ENCODE measurements at regions not wholly inside any gene's neighbourhood (a gene's known extent, or its start where the extent isn't known, plus 50 kb on each side); places are given as distances from the start of the nearest gene placed in this dataset.
"Not testable (repeated sequence)": the region's sequence is repeated elsewhere in the genome, so short reads cannot be mapped to it uniquely, and the experiment has no call there.

DNA sequence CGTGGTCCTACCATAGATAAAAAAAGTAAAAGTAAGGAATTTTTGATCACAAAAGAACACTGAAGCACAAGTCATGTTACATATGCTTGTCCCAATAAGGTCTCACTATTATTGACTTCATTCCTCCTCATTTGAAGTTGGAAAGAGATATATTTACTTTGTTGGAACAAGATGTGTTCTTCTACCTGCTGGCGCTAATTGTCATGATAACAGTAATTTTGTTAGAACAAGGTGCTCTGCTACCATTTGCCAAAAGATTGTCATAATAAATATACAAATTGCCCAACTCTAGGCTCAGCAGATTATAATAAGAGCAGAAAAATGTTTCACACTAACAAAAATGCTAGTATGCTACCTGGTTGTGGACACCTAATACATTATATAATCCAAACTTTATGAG lies 77.0 kb downstream of the CCDC74A start:
- intact Hi-C loops (cut with DNase I); H3K9me3 ChIP-seq; H3K4me1 ChIP-seq (replicated peaks); H3K36me3 ChIP-seq; H3K4me3 ChIP-seq; DNase-seq (ENCODE audit: low spot score); H3K27me3 ChIP-seq (replicated peaks; ENCODE audit: insufficient read depth): not testable (repeated sequence)
- 53% methylated on average over 2 of the region's 2 CpGs for WGBS
- TF ChIP-seq POLR2AphosphoS5 (IDR thresholded peaks at IDR 0.05): peak; percentile 60
- peak overlapping the region in 1 of 2 donors; percentile 66 for H3K27ac ChIP-seq

DNA sequence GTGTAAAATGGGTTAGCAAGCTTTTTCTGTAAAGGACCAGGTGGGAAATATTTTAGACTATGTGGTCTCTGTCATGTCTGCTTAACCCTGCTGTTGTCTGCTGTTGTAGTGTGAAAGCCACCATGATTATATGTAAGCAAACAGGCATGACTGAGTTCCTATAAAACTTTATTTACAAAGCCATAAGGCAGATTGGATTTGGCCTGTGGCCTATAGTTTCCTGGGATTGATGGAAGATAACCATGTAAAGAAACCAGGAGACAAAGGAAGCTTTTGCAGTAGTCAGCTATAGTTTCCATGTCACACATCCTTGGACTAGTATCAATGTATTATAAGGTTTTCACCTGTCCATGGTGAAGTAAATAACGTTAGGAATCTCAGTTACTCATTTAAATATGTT lies 78.7 kb downstream of the CCDC74A start:
- H3K36me3 ChIP-seq; H3K9me3 ChIP-seq; DNase-seq (ENCODE audit: low spot score); H3K27ac ChIP-seq; H3K27me3 ChIP-seq (replicated peaks; ENCODE audit: insufficient read depth); H3K4me1 ChIP-seq (replicated peaks); H3K4me3 ChIP-seq; intact Hi-C loops (cut with DNase I): not testable (repeated sequence)
- 27% methylated on average over 1 of the region's 1 CpG for WGBS

DNA sequence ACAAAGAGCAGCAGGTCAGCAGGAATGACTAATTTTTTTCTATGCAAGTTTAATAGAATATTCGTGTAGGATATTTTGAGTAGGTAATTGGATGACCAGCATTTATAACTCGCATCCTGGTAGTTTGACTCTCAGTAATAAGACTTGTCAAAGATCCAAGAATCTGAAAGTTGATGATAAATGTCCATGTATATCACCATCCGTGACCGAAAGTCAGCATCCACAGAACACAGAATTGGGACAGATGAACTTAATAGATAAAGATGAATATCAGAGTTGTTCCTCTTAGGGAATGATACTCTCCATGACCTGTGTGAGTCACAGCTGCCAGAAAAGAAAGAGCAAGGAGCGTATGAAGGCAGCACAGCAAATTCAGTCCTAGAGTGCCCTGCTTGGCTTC lies 79.4 kb downstream of the CCDC74A start:
- H3K4me3 ChIP-seq; H3K27me3 ChIP-seq (replicated peaks; ENCODE audit: insufficient read depth); H3K4me1 ChIP-seq (replicated peaks); H3K36me3 ChIP-seq; DNase-seq (ENCODE audit: low spot score); intact Hi-C loops (cut with DNase I); H3K27ac ChIP-seq; H3K9me3 ChIP-seq: not testable (repeated sequence)
- 68% methylated on average over 5 of the region's 5 CpGs for WGBS

DNA sequence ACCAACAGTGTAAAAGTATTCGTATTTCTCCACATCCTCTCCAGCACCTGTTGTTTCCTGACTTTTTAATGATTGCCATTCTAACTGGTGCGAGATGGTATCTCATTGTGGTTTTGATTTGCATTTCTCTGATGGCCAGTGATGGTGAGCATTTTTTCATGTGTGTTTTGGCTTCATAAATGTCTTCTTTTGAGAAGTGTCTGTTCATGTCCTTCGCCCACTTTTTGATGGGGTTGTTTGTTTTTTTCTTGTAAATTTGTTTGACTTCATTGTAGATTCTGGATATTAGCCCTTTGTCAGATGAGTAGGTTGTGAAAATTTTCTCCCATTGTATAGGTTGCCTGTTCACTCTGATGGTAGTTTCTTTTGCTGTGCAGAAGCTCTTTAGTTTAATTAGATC lies 86.9 kb downstream of the CCDC74A start:
- H3K36me3 ChIP-seq; H3K4me3 ChIP-seq; H3K27me3 ChIP-seq (replicated peaks; ENCODE audit: insufficient read depth); H3K27ac ChIP-seq; intact Hi-C loops (cut with DNase I); DNase-seq (ENCODE audit: low spot score); H3K4me1 ChIP-seq (replicated peaks); H3K9me3 ChIP-seq: not testable (repeated sequence)
- WGBS: 65% methylated on average over 3 of the region's 3 CpGs

DNA sequence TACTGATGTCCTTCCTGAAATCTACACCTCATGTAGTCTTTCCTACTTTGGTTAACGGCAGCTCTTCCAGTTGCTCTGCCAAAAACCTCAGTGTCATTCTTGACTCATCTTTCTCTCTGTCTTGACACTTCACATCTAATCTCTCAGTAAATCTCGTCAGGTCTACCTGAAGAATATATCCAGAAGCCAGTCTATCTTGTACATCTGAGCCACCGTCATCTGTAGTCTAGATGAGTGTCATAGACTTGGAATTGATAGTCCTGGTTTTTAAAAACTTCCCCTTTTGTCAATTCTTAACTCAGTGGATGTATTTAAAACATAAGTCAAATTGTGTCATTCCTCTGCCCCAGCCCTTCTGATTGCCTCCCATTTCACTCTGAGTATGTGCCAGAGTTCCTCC lies 90.6 kb downstream of the CCDC74A start:
- H3K27me3 ChIP-seq (replicated peaks; ENCODE audit: insufficient read depth); H3K27ac ChIP-seq; H3K4me1 ChIP-seq (replicated peaks); H3K36me3 ChIP-seq; H3K4me3 ChIP-seq; H3K9me3 ChIP-seq; intact Hi-C loops (cut with DNase I); DNase-seq (ENCODE audit: low spot score): not testable (repeated sequence)
- 82% methylated on average over 3 of the region's 3 CpGs for WGBS

DNA sequence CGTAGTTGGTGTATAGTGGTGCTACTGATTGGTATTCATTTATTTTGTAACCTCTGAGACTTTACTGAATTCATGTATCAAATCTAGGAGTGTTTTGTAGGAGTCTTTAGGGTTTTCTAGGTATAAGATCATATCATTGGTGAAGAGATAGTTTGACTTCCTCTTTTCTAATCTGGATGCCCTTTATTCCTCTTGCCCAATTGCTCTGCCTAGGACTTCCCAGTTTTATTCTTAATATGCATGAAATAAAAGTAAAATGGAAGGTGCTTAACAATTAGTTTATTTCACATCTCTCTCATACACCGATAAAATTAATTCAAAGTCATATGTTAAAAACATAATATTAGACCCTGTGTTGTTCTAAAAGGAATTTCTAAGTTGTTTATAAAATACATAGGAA lies 95.2 kb downstream of the CCDC74A start:
- H3K36me3 ChIP-seq; DNase-seq (ENCODE audit: low spot score); intact Hi-C loops (cut with DNase I); H3K4me3 ChIP-seq; H3K27me3 ChIP-seq (replicated peaks; ENCODE audit: insufficient read depth); H3K4me1 ChIP-seq (replicated peaks); H3K9me3 ChIP-seq; H3K27ac ChIP-seq: not testable (repeated sequence)
- 81% methylated on average over 2 of the region's 2 CpGs for WGBS

DNA sequence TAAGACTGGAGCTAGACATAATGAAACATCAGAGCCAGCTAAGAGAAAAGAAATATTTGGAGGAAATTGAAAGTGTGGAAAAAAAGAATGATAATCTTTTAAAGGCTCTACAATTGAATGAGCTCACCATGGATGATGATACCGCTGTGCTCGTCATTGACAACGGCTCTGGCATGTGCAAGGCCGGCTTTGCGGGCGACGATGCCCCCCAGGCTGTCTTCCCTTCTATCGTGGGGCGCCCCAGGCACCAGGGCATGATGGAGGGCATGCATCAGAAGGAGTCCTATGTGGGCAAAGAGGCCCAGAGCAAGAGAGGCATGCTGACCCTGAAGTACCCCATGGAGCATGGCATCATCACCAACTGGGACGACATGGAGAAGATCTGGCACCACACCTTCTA lies 98.3 kb downstream of the CCDC74A start:
- H3K27ac ChIP-seq; H3K36me3 ChIP-seq; H3K4me1 ChIP-seq (replicated peaks); H3K9me3 ChIP-seq; H3K4me3 ChIP-seq; intact Hi-C loops (cut with DNase I); DNase-seq (ENCODE audit: low spot score); H3K27me3 ChIP-seq (replicated peaks; ENCODE audit: insufficient read depth): not testable (repeated sequence)
- 95% methylated on average over 10 of the region's 10 CpGs for WGBS

DNA sequence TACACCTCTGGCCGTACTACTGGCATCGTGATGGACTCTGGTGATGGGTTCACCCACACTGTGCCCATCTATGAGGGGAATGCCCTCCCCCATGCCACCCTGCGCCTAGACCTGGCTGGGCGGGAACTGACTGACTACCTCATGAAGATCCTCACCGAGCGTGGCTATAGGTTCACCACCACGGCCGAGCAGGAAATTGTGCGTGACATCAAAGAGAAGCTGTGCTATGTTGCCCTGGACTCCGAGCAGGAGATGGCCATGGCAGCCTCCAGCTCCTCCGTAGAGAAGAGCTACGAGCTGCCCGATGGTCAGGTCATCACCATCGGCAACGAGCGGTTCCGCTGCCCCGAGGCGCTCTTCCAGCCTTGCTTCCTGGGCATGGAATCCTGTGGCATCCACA lies 98.9 kb downstream of the CCDC74A start:
- H3K4me3 ChIP-seq; H3K36me3 ChIP-seq; DNase-seq (ENCODE audit: low spot score); H3K4me1 ChIP-seq (replicated peaks); H3K27ac ChIP-seq; H3K9me3 ChIP-seq; intact Hi-C loops (cut with DNase I); H3K27me3 ChIP-seq (replicated peaks; ENCODE audit: insufficient read depth): not testable (repeated sequence)
- WGBS: 97% methylated on average over 15 of the region's 19 CpGs

DNA sequence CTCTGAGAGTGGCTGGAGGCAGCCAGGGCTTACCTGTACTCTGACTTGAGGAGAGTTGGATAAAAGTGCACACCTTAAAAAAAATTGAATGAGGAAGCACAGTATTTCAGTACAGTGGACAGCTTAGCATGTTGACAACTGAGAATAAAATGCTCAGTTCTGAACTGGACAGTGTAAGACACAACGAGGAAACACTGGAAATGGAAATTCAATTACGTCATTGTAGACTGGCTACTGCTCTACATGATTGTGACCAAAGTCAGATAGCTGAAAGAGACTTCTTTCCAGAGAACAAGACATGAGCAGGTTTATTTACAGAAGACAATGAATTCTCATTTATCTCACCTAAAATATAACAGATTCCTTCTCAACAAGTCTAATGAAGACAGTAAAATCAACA lies 100.1 kb downstream of the CCDC74A start:
- H3K4me1 ChIP-seq (replicated peaks); H3K27me3 ChIP-seq (replicated peaks; ENCODE audit: insufficient read depth); DNase-seq (ENCODE audit: low spot score); intact Hi-C loops (cut with DNase I); H3K27ac ChIP-seq; H3K36me3 ChIP-seq; H3K9me3 ChIP-seq; H3K4me3 ChIP-seq: not testable (repeated sequence)
- 73% methylated on average over 2 of the region's 2 CpGs for WGBS

DNA sequence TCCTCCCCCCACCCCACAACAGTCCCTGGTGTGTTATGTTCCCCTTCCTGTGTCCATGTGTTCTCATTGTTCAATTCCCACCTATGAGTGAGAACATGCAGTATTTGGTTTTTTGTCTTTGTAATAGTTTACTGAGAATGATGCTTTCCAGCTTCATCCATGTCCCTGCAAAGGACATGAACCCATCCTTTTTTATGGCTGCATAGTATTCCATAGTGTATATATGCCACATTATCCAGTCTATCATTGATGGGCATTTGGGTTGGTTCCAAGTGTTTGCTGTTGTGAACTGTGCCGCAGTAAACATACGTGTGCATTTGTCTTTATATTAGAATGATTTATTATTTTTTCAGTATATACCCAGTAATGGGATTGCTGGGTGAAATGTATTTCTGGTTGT lies 104.0 kb downstream of the CCDC74A start:
- H3K27ac ChIP-seq; H3K4me3 ChIP-seq; intact Hi-C loops (cut with DNase I); H3K27me3 ChIP-seq (replicated peaks; ENCODE audit: insufficient read depth); H3K36me3 ChIP-seq; H3K9me3 ChIP-seq; DNase-seq (ENCODE audit: low spot score); H3K4me1 ChIP-seq (replicated peaks): not testable (repeated sequence)
- whole genome bisulfite sequencing: 98% methylated on average over 2 of the region's 2 CpGs

DNA sequence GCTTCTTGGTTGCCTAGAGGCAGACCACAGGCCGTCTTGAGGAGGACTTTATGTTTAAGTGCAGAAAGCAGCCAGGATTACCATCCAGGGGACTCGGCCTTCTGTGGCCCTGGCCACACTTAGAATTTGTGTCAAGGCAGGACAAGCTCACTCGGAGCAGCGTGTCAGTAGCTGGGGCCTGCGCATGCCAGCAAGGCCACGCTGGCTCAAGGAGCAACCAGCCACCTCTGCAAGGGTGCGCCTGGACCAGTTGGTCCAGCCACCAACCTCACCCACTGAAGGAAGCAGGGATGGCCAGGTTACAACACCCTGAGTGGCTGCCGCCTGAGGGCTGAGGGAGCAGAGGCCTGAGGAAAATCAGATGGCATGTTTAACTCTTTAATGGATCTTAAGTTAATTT lies 105.7 kb downstream of the CCDC74A start:
- DNase-seq (ENCODE audit: low spot score); intact Hi-C loops (cut with DNase I); H3K36me3 ChIP-seq; H3K27me3 ChIP-seq (replicated peaks; ENCODE audit: insufficient read depth); H3K4me1 ChIP-seq (replicated peaks); H3K4me3 ChIP-seq; H3K9me3 ChIP-seq; H3K27ac ChIP-seq: not testable (repeated sequence)
- WGBS: 91% methylated on average over 8 of the region's 8 CpGs

DNA sequence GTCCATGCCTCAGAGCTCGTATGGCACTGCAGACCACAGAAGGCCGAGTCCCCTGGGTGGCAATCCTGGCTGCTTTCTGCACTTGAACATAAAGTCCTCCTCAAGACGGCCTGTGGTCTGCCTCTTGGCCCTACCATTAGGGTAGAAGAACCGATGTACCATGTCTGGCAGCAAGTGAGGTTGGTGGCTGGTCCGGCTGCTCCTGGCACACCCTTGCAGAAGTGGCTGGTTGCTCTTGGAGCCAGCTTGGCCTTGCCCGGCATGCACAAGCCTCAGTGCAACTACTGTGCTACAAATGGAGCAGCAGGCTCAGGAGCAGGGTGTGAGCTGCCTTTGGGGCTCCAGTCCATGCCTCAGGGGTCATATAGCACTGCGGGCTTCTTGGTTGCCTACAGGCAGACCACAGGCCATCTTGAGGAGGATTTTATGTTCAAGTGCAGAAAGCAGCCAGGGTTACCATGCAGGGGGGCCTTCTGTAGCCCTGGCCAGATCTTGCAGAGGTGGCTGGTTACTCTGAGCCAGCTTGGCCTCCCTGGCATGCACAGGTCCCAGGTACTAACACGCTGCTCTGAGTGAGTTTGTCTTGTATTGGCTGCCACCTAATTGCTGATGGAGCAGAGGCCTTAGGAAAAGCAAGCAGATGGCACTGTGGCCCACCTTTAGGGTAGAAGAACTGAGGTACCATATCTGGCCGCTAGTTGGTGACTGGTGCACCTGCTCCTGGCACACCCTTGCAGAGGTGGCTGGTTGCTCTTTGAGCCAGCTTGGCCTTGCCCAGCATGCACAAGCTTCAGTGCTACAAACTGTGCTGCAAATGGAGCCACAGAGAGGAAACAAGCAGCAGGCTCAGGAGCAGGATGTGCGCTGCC lies 106.4 kb downstream of the CCDC74A start:
- H3K9me3 ChIP-seq; H3K27ac ChIP-seq; H3K4me1 ChIP-seq (replicated peaks); H3K27me3 ChIP-seq (replicated peaks; ENCODE audit: insufficient read depth); H3K4me3 ChIP-seq; H3K36me3 ChIP-seq; DNase-seq (ENCODE audit: low spot score); intact Hi-C loops (cut with DNase I): not testable (repeated sequence)
- whole genome bisulfite sequencing: 87% methylated on average over 10 of the region's 10 CpGs

Measured in prostate gland (tissue), 2 donors.